A549 (cell line): ENCODE measurements at regions not wholly inside any gene's neighbourhood (a gene's known extent, or its start where the extent isn't known, plus 50 kb on each side); places are given as distances from the start of the nearest gene placed in this dataset.
"Not testable (repeated sequence)": the region's sequence is repeated elsewhere in the genome, so short reads cannot be mapped to it uniquely, and the experiment has no call there.

Source experiments
- CTCF ChIP-seq: fragments of >200 bp; sonication (Bioruptor Twin); formaldehyde crosslinking; IDR thresholded peaks from 3 replicates; pipeline ENCODE4 v1.5.1; 2016
- EP300 ChIP-seq, 2 experiments: fragments of >200 bp; sonication (Bioruptor Twin); formaldehyde crosslinking; IDR thresholded peaks; 2 replicates in 1 of 2; 3 replicates in 1 of 2; pipeline ENCODE4 v1.6.1; 2016 to 2017
- PHF8 ChIP-seq: fragments of 200-600 bp; sonication (generic); IDR thresholded peaks from 2 replicates; pipeline ENCODE4 v1.6.1; 2016; ENCODE audit warnings: low read depth, mild to moderate bottlenecking, antibody characterized with exemption, moderate library complexity, borderline replicate concordance
- POLR2A ChIP-seq: IDR thresholded peaks from 2 replicates; pipeline ENCODE4 v1.6.1; 2012; ENCODE audit warnings: mild to moderate bottlenecking, low read length
- RAD21 ChIP-seq, 2 experiments: fragments of >200 bp in 1 of 2; sonication (Bioruptor Twin) in 1 of 2; formaldehyde crosslinking in 1 of 2; IDR thresholded peaks in 1 of 2; conservative IDR thresholded peaks in 1 of 2; 2 replicates in 1 of 2; 3 replicates in 1 of 2; pipeline ENCODE4 v1.6.1; 2012 to 2018; ENCODE audit warnings: inconsistent platforms in 1 of 2
- RFX5 ChIP-seq: fragments of 450-650 bp; IDR thresholded peaks from 2 replicates; pipeline ENCODE4 v1.7.1; 2014; ENCODE audit warnings: antibody characterized with exemption, mild to moderate bottlenecking, moderate library complexity
- TP53 ChIP-seq: fragments of 250-450 bp; sonication (Bioruptor Pico); IDR thresholded peaks from 2 replicates; pipeline ENCODE4 v1.5.0; 2021; ENCODE audit warnings: mild to moderate bottlenecking, moderate library complexity

- not testable (repeated sequence) for TF ChIP-seq TP53; CTCF; RAD21 (conservative IDR thresholded peaks at IDR 0.05 in 1 of 2, IDR thresholded peaks at IDR 0.05 in 1 of 2); POLR2A; PHF8; RFX5; EP300 (IDR thresholded peaks at IDR 0.05)
Measured at GRCh38 chr3:26024206-26024605, 234.3 kb downstream of the OXSM start.
